Thymus (tissue), 11 donors: ENCODE measurements at regions not wholly inside any gene's neighbourhood (a gene's known extent, or its start where the extent isn't known, plus 50 kb on each side); places are given as distances from the start of the nearest gene placed in this dataset.

Source experiments
- DNase-seq, 9 donors: peaks; one replicate each; pipeline ENCODE4 v3.0.0-alpha.2; 2013; ENCODE audit warnings: low spot score in 9 of 9, low read depth in 6 of 9, missing footprints in 1 of 9
- H3K27ac ChIP-seq, 2 donors: one replicate each; pipeline ENCODE4 v1.5.1; 2013; ENCODE audit warnings: control low read depth in 1 of 2, low read depth in 1 of 2, low read length in 1 of 2, mild to moderate bottlenecking in 1 of 2, moderate library complexity in 1 of 2
- H3K27me3 ChIP-seq, 2 donors: one replicate each; pipeline ENCODE4 v1.5.1; 2013; ENCODE audit warnings: low read length in 1 of 2; ENCODE audit not compliant: control insufficient read depth in 2 of 2, insufficient read depth in 1 of 2
- H3K36me3 ChIP-seq, 2 donors: one replicate each; pipeline ENCODE4 v1.5.1; 2013; ENCODE audit warnings: low read length in 1 of 2, mild to moderate bottlenecking in 1 of 2, moderate library complexity in 1 of 2; ENCODE audit not compliant: control insufficient read depth in 2 of 2, insufficient read depth in 2 of 2
- H3K4me1 ChIP-seq, 2 donors: one replicate each; pipeline ENCODE4 v1.5.1; 2013; ENCODE audit warnings: low read length in 2 of 2; ENCODE audit not compliant: control insufficient read depth in 2 of 2, insufficient read depth in 2 of 2
- H3K4me3 ChIP-seq, 2 donors: one replicate each; pipeline ENCODE4 v1.5.1; 2013; ENCODE audit warnings: low read length in 2 of 2, control low read depth in 1 of 2, mild to moderate bottlenecking in 1 of 2
- H3K9me3 ChIP-seq, 2 donors: one replicate each; pipeline ENCODE4 v1.5.1; 2013; ENCODE audit warnings: low read length in 1 of 2, mild to moderate bottlenecking in 1 of 2; ENCODE audit not compliant: control insufficient read depth in 2 of 2, insufficient read depth in 1 of 2
- WGBS: extraction: QIAGEN DNeasy Blood & Tissue Kit; methylation state at CpG from one replicate; pipeline ENCODE4 v1.1.7; 2013; 5-methylcytosine and 5-hydroxymethylcytosine counted together
- donor health status: healthy.

DNA sequence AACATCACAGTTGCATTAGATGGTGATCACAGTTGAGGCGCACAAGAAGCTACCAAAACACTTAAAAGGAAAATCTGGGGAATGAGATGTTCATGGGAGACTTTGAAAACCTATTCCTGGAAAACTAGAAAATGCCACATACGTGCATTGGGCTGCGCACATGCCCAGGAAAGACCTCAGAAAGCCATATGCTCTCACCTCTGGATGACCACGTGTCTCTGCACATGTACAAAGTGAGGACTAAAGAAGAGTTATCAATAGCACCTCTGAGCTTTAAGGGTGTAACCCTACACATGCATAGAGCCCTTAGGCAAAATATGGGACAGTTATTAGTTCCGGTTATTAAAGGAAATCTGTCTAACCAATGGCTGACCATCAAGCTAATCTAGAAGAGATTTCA lies 77.7 kb downstream of the CRPPA start:
- Histone ChIP-seq H3K4me3 (no peak overlapping the region), H3K9me3 (no peaks in the 10 kb centered on the region), H3K27ac (no peak overlapping the region), H3K36me3 (no peaks in the 10 kb centered on the region), H3K4me1 (no peaks in the 10 kb centered on the region), H3K27me3 (no peaks in the 10 kb centered on the region)
- 98% methylated on average over 5 of the region's 5 CpGs for WGBS
- DNase-seq, result no peak

DNA sequence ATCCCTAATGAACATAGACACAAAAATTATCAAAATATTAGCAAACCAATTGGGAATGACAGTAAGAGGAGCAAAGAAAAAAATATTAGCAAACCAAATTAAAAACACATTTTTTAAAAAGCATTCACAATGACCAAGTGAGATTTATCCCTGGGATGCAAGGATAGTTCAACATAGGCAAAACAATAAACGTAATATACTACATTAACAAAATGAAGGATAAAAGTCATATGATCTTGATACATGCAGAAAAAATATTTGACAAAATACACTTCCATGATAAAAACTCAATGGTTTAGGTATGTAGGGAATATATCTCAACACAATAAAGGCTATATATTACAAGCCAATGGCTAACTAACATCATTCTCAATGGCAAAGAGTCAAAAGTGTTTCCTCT lies 83.3 kb downstream of the CRPPA start:
- H3K27ac ChIP-seq, result no peak overlapping the region
- no peaks in the 10 kb centered on the region for H3K9me3 ChIP-seq
- H3K36me3 ChIP-seq, result no peaks in the 10 kb centered on the region
- no peaks in the 10 kb centered on the region for H3K27me3 ChIP-seq
- H3K4me1 ChIP-seq, result no peaks in the 10 kb centered on the region
- 98% methylated on average over 1 of the region's 1 CpG for WGBS
- no peak for DNase-seq
- no peak overlapping the region for H3K4me3 ChIP-seq

DNA sequence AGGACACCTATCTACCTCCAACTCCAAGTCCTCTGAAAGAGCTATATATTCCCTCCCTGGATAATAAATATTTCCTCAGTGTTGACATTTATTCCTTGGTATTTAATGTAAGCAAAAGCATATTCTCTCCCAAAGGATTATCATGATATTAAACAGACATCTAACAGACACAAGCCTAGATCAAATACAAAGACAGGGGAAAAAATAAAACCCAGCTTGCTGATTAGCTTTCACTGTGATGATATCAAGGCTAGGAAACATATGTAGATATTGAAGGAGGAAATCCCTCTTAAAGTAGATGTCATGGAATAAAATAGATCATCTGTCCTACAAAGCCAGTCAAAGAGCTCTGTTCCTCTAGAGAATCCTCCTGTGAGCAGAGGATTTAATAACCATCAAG lies 95.2 kb downstream of the CRPPA start:
- Histone ChIP-seq H3K27ac (no peak overlapping the region), H3K4me3 (no peak overlapping the region), H3K9me3 (no peaks in the 10 kb centered on the region), H3K27me3 (no peaks in the 10 kb centered on the region), H3K4me1 (no peaks in the 10 kb centered on the region), H3K36me3 (no peaks in the 10 kb centered on the region)
- no peak for DNase-seq

DNA sequence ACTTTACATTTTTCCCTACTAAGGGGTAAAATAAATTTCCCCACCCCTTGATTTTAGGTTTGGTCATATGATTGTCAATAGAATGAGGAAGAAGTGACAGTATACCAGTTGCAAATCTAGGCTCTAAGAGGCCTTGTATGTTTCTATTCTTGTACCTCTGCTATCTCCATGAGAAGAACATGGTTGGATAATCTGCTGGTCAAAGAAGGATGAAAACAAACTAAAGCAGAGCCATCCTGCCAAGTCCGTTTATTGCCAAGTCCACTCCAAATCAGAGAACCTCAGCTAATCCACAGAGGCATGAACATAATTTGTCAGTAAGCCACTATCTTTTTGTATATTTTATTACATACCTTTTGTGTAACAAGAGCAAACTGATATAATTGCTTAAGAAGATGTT lies 98.0 kb downstream of the CRPPA start:
- Histone ChIP-seq H3K4me3 (no peak overlapping the region), H3K27me3 (no peaks in the 10 kb centered on the region), H3K4me1 (no peaks in the 10 kb centered on the region), H3K36me3 (no peaks in the 10 kb centered on the region), H3K27ac (no peak overlapping the region), H3K9me3 (no peaks in the 10 kb centered on the region)
- 97% methylated on average over 1 of the region's 1 CpG for WGBS
- no peak for DNase-seq

DNA sequence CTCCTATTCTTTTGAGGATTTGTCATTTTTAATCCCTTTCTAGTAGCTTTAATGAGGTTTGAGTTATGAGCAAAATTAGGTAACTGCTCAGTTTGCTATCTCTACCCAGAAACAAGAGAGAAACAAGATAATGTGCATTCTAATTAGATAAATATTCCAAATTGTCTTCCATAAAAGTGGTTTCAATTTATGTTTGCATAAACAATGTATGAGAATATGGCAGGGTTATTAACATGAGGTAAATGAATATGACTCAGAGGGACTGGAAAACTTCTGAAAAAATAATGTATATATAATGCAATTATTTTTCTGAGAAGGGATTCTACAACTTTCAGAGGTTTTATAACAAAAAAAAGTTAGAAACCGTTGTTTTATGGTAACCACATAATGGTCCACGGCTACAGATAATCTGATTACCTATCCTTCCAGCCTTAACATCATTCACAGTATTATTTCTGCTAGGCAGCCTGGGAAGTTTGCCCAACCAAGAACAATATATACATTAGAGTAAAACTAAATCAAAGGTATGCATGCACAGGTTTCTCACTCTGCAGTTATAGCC lies 101.2 kb downstream of the CRPPA start:
- H3K36me3 ChIP-seq, result no peaks in the 10 kb centered on the region
- no peak for DNase-seq

DNA sequence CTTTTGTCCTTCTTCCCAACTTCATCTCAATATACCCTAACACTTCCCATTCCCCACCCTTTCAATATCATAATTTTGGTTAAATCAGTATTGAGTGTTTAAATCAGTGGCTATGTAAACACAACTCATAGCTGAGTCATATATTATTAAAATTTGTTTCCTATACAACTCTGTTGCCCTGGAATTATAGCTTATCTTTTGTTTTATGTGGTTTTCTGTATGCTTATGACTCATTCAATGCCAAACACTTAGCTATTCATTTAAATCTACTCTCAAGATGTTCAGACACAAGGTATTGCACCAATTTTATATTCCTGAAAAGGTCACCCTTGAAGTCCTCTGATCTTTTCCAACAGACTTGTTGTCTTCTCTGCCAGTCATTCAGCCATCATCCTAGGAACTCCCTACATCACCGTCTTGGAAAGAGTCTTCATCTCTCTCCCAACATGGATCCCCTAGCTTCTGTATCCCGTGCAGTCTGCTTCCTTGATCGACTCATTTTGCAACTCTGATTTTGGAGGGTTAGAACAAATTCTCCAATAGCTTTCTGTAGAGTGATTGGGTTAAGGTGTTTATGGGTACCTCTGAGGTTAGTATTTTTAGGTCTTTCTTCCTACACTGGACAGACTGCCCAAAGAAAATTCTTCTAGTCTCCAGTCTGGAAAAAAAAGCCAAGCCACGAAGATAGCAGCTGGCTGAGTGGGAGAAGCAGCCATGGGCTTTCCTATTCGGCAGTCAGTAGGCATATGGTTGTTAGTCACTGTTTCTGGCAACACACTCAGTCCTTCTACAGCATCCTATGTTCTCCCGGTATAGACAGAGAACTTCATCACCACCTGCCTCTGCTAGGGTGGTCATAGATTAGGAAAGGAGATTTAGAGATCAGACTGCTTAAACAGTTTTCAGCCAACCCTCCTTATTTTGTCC lies 102.1 kb downstream of the CRPPA start:
- no peak overlapping the region for H3K4me3 ChIP-seq
- no peaks in the 10 kb centered on the region for H3K27me3 ChIP-seq
- no peaks in the 10 kb centered on the region for H3K36me3 ChIP-seq
- H3K9me3 ChIP-seq, result no peaks in the 10 kb centered on the region
- H3K4me1 ChIP-seq, result no peaks in the 10 kb centered on the region
- no peak overlapping the region for H3K27ac ChIP-seq
- 88% methylated on average over 6 of the region's 6 CpGs for WGBS
- DNase-seq, result no peak

More for the DNA sequence above, 101.2 kb downstream of the CRPPA start:
- Histone ChIP-seq H3K27ac (no peak overlapping the region), H3K4me1 (no peaks in the 10 kb centered on the region), H3K27me3 (no peaks in the 10 kb centered on the region), H3K9me3 (no peaks in the 10 kb centered on the region), H3K4me3 (no peak overlapping the region)
- WGBS, result 97% methylated on average over 2 of the region's 2 CpGs

DNA sequence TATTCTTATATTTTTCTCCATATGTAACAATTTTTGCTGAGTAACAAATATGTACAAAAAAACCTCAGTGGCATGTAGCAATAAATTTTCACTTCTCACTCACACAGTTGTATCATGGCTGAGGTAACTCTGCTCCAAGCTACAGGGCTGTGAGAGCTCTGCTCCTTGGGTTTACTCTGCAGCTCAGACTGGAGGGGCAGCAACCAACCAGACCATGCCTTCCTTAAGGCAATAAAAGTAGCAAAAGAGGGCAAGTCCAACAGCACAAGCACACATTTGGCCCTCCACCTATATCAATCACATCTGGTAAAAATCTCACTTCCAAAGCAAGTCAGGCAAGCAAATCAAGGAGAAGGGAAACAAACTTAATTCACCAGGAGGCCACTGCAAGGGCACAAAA lies 102.9 kb downstream of the CRPPA start:
- Histone ChIP-seq H3K36me3 (no peaks in the 10 kb centered on the region), H3K27me3 (no peaks in the 10 kb centered on the region), H3K27ac (no peak overlapping the region), H3K4me1 (no peaks in the 10 kb centered on the region), H3K9me3 (no peaks in the 10 kb centered on the region), H3K4me3 (no peak overlapping the region)
- DNase-seq, result no peak

DNA sequence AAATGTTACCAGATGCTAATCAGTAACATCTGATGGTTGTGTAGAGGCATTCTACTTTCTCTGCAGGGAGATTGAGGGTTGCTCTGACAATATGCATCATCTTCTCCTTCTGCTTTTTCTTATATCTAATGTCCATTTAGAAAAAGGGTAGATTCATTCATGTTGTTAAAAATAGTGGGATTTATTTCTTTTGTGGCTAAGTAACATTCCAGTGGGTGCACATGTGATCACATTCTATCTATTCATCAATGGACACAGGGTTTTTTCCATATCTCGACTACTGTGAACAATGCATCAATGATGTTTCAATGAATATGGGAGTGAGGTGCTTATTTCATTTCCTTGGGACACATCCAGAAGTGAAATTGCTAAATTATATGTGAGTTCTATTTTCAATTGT lies 103.9 kb downstream of the CRPPA start:
- Histone ChIP-seq H3K36me3 (no peaks in the 10 kb centered on the region), H3K9me3 (no peaks in the 10 kb centered on the region), H3K27me3 (no peaks in the 10 kb centered on the region), H3K4me3 (no peak overlapping the region), H3K27ac (no peak overlapping the region), H3K4me1 (no peaks in the 10 kb centered on the region)
- DNase-seq, result no peak
- 93% methylated on average over 1 of the region's 1 CpG for WGBS

DNA sequence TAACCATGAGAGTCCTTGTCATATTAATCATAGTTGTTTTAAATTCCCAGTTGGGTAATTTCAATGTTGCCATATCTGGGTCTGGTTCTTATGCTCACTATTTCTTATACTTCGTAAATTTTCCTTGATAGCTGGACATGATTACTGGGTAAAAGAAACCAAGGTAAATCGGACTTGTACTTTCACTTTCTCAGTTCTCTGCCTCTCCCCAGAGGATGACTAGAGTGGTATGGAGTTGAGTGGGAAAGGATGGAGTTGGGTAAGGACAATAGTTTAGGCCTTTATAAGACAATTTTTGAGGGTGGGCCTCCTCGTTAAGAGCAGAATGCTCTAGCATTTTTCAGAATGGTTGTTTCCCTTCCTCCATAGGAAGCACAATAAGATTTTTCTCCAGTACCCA lies 106.1 kb downstream of the CRPPA start:
- Histone ChIP-seq H3K27ac (no peak overlapping the region), H3K9me3 (no peaks in the 10 kb centered on the region), H3K27me3 (no peaks in the 10 kb centered on the region), H3K4me1 (no peaks in the 10 kb centered on the region), H3K36me3 (no peaks in the 10 kb centered on the region), H3K4me3 (no peak overlapping the region)
- DNase-seq, result no peak
- WGBS, result 91% methylated on average over 3 of the region's 3 CpGs
